OCI-LY1 (cell line): ENCODE measurements at regions not wholly inside any gene's neighbourhood (a gene's known extent, or its start where the extent isn't known, plus 50 kb on each side); places are given as distances from the start of the nearest gene placed in this dataset.

Source experiments
- EZH2 ChIP-seq: fragments of 200-600 bp; sonication (generic), shearing (Covaris generic); IDR thresholded peaks from 2 replicates; pipeline ENCODE4 v1.8.0; 2017; ENCODE audit warnings: borderline replicate concordance, mixed run types, mild to moderate bottlenecking, antibody characterized with exemption, low read length, moderate library complexity, mixed read lengths
- TF ChIP-seq, protein P1 (sequence below): fragments of 200-600 bp; sonication (generic), shearing (Covaris generic); IDR thresholded peaks from 2 replicates; pipeline ENCODE4 v1.5.1; 2017; ENCODE audit warnings: mild to moderate bottlenecking, antibody characterized with exemption, low read length, moderate library complexity, mixed read lengths

DNA sequence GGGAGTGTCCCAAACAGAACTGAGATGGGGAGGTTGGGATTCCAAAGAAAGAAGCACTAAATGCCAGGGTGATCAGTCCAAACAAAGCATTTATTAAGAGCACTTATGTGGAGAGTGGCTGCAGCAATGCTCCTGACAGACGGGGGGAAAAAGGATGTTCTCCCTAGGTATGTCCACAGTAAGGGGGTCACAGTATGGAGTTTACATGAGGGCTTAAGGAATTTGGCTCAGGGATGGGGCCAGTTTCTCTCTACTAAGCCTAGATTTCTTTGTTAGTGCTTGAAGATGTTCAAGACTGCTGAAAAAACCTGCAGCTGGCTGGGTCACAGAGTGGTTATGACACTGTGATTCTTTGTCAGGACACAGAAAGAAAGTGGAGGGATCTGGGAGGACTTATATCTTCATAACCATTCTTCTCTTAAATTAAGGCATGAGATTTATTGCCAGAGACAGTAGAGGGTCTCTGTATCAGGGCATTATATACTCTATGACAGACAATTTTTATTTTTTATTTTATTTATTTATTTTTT is 1468.0 kb downstream of the C4orf33 start:
- TF ChIP-seq, protein P1, sequence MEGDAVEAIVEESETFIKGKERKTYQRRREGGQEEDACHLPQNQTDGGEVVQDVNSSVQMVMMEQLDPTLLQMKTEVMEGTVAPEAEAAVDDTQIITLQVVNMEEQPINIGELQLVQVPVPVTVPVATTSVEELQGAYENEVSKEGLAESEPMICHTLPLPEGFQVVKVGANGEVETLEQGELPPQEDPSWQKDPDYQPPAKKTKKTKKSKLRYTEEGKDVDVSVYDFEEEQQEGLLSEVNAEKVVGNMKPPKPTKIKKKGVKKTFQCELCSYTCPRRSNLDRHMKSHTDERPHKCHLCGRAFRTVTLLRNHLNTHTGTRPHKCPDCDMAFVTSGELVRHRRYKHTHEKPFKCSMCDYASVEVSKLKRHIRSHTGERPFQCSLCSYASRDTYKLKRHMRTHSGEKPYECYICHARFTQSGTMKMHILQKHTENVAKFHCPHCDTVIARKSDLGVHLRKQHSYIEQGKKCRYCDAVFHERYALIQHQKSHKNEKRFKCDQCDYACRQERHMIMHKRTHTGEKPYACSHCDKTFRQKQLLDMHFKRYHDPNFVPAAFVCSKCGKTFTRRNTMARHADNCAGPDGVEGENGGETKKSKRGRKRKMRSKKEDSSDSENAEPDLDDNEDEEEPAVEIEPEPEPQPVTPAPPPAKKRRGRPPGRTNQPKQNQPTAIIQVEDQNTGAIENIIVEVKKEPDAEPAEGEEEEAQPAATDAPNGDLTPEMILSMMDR = no peak
- no peak for TF ChIP-seq EZH2
